SK-N-SH (cell line): ENCODE measurements at regions not wholly inside any gene's neighbourhood (a gene's known extent, or its start where the extent isn't known, plus 50 kb on each side); places are given as distances from the start of the nearest gene placed in this dataset.

Experiments used
- CTCF ChIA-PET: fragments of 300-600, 350-600 bp; formaldehyde crosslinking; extraction: SDS; loops from one replicate; lab custom pipeline; 2021; lab: Yijun Ruan, JAX
- POLR2A ChIA-PET: fragments of 350-600 bp; sonication (Branson Sonifier 250); formaldehyde crosslinking; extraction: SDS; loops from one replicate; lab custom pipeline; 2020; ENCODE audit warnings: antibody characterized with exemption, inconsistent platforms; lab: Yijun Ruan, JAX
- DNase-seq: peaks from one replicate; pipeline ENCODE4 v3.0.0; 2012
- H2AFZ ChIP-seq: fragments of 200-600 bp; sonication (generic); 2 replicates; pipeline ENCODE4 v1.8.1; 2016; ENCODE audit warnings: antibody characterized with exemption, mild to moderate bottlenecking, low read depth
- H3F3A ChIP-seq: fragments of 200-600 bp; sonication (generic); replicated peaks from 2 replicates; pipeline ENCODE3; 2016; ENCODE audit warnings: antibody characterized with exemption, mild to moderate bottlenecking; ENCODE audit not compliant: insufficient read depth
- H3K27ac ChIP-seq, 2 experiments: fragments of 200-500 bp in 1 of 2; fragments of 200-600 bp in 1 of 2; sonication (Bioruptor generic) in 1 of 2; sonication (generic), shearing (Covaris generic) in 1 of 2; 2 replicates each; pipeline versions ENCODE4 v1.5.1 to v1.6.1; 2014 to 2016; ENCODE audit warnings: low read depth in 2 of 2, inconsistent platforms in 1 of 2, low read length in 1 of 2, mild to moderate bottlenecking in 1 of 2, mixed read lengths in 1 of 2
- H3K27me3 ChIP-seq: fragments of 200-600 bp; sonication (generic), shearing (Covaris generic); 2 replicates; pipeline ENCODE4 v1.6.1; 2016; ENCODE audit warnings: mixed run types; ENCODE audit not compliant: insufficient read depth
- H3K36me3 ChIP-seq, 2 experiments: fragments of 200-500 bp in 1 of 2; fragments of 200-600 bp in 1 of 2; sonication (Bioruptor generic) in 1 of 2; sonication (generic) in 1 of 2; replicated peaks in 1 of 2; 2 replicates each; pipeline versions ENCODE3 to v1.5.1; 2014 to 2016; ENCODE audit warnings: low read length in 1 of 2, mild to moderate bottlenecking in 1 of 2; ENCODE audit not compliant: insufficient read depth in 2 of 2, control insufficient read depth in 1 of 2
- H3K4me1 ChIP-seq, 2 experiments: fragments of 200-500 bp in 1 of 2; fragments of 200-600 bp in 1 of 2; sonication (Bioruptor generic) in 1 of 2; sonication (generic), shearing (Covaris generic) in 1 of 2; 2 replicates each; pipeline versions ENCODE4 v1.5.1 to v1.6.1; 2014 to 2016; ENCODE audit warnings: low read depth in 1 of 2, low read length in 1 of 2, mixed run types in 1 of 2; ENCODE audit not compliant: insufficient read depth in 2 of 2, control insufficient read depth in 1 of 2
- H3K4me2 ChIP-seq: fragments of 200-600 bp; sonication (generic), shearing (Covaris generic); 2 replicates; pipeline ENCODE4 v1.6.1; 2017; ENCODE audit warnings: mixed run types
- H3K4me3 ChIP-seq, 2 experiments: fragments of 200-500 bp in 1 of 2; fragments of 200-600 bp in 1 of 2; sonication (Bioruptor generic) in 1 of 2; sonication (generic), shearing (Covaris generic) in 1 of 2; 2 replicates each; pipeline versions ENCODE4 v1.5.1 to v1.8.1; 2014 to 2016; ENCODE audit warnings: low read depth in 2 of 2, inconsistent platforms in 1 of 2, low read length in 1 of 2, mild to moderate bottlenecking in 1 of 2, mixed read lengths in 1 of 2, moderate library complexity in 1 of 2
- H3K79me2 ChIP-seq: fragments of 200-600 bp; sonication (generic); 2 replicates; pipeline ENCODE4 v1.8.1; 2017; ENCODE audit warnings: mild to moderate bottlenecking; ENCODE audit not compliant: insufficient read depth
- H3K9ac ChIP-seq: fragments of 200-600 bp; sonication (generic); 2 replicates; pipeline ENCODE4 v1.6.1; 2017; ENCODE audit warnings: mixed run types
- H3K9me2 ChIP-seq: fragments of 200-600 bp; sonication (generic); 2 replicates; pipeline ENCODE4 v1.6.1; 2017; ENCODE audit warnings: mixed run types
- H3K9me3 ChIP-seq: fragments of 200-600 bp; sonication (generic); 2 replicates; pipeline ENCODE4 v1.6.1; 2017; ENCODE audit warnings: mixed run types, mild to moderate bottlenecking, moderate library complexity
- H4K20me1 ChIP-seq: fragments of 200-600 bp; sonication (generic); 2 replicates; pipeline ENCODE4 v1.6.1; 2017; ENCODE audit warnings: mild to moderate bottlenecking, mixed run types; ENCODE audit not compliant: insufficient read depth
- CHD2 ChIP-seq: fragments of 150-350 bp; IDR thresholded peaks from 2 replicates; pipeline ENCODE4 v1.6.1; 2018; ENCODE audit warnings: low read length; ENCODE audit not compliant: partially characterized antibody
- ELF1 ChIP-seq: IDR thresholded peaks from 2 replicates; pipeline ENCODE4 v1.4.0; 2012
- EP300 ChIP-seq, 2 experiments: IDR thresholded peaks; 2 replicates each; pipeline versions ENCODE4 v1.4.0 to v1.6.1; 2012; ENCODE audit warnings: borderline replicate concordance in 1 of 2, low read depth in 1 of 2, low read length in 1 of 2
- EZH2phosphoT487 ChIP-seq: fragments of 200-600 bp; sonication (generic); IDR thresholded peaks from 2 replicates; pipeline ENCODE4 v1.6.1; 2017; ENCODE audit warnings: low read depth, mixed run types, mild to moderate bottlenecking, antibody characterized with exemption, moderate library complexity, borderline replicate concordance
- FOSL2 ChIP-seq: IDR thresholded peaks from 2 replicates; pipeline ENCODE4 v1.4.0; 2012; ENCODE audit warnings: low read depth, mild to moderate bottlenecking, moderate library complexity, borderline replicate concordance
- FOXJ3 ChIP-seq: sonication (generic); formaldehyde crosslinking; IDR thresholded peaks from 2 replicates; pipeline ENCODE4 v1.5.1; 2020; ENCODE audit warnings: mild to moderate bottlenecking, missing genetic modification reagents
- FOXM1 ChIP-seq: IDR thresholded peaks from 2 replicates; pipeline ENCODE4 v1.4.0; 2012; ENCODE audit warnings: low read depth, mild to moderate bottlenecking
- GABPA ChIP-seq: IDR thresholded peaks from 2 replicates; pipeline ENCODE4 v1.4.0; 2012; ENCODE audit warnings: low read depth, mild to moderate bottlenecking
- GATA2 ChIP-seq: sonication (generic); formaldehyde crosslinking; IDR thresholded peaks from 2 replicates; pipeline ENCODE4 v1.5.0; 2020; ENCODE audit warnings: mild to moderate bottlenecking, missing genetic modification reagents
- IRF3 ChIP-seq: fragments of 150-350 bp; IDR thresholded peaks from 2 replicates; pipeline ENCODE4 v1.6.1; 2016; ENCODE audit warnings: mild to moderate bottlenecking, low read depth, low read length
- JUND ChIP-seq: IDR thresholded peaks from 2 replicates; pipeline ENCODE4 v1.4.0; 2012
- MEF2A ChIP-seq: IDR thresholded peaks from 2 replicates; pipeline ENCODE4 v1.4.0; 2012; ENCODE audit warnings: low read depth, borderline replicate concordance
- MXI1 ChIP-seq: IDR thresholded peaks from 2 replicates; pipeline ENCODE4 v1.6.1; 2012; ENCODE audit warnings: mild to moderate bottlenecking, low read depth, low read length, improper control_type of control experiment
- NFIC ChIP-seq: IDR thresholded peaks from 2 replicates; pipeline ENCODE4 v1.4.0; 2012; ENCODE audit warnings: borderline replicate concordance
- PBX3 ChIP-seq: IDR thresholded peaks from 2 replicates; pipeline ENCODE4; 2012
- RAD21 ChIP-seq: IDR thresholded peaks from 2 replicates; pipeline ENCODE4 v1.6.1; 2012; ENCODE audit warnings: mild to moderate bottlenecking, low read length
- RXRA ChIP-seq: IDR thresholded peaks from 2 replicates; pipeline ENCODE4 v1.4.0; 2012; ENCODE audit warnings: low read depth, mild to moderate bottlenecking, borderline replicate concordance
- SIN3A ChIP-seq: IDR thresholded peaks from 2 replicates; pipeline ENCODE4 v1.6.1; 2012; ENCODE audit warnings: low read depth, mild to moderate bottlenecking, low read length, moderate library complexity, borderline replicate concordance
- SMC3 ChIP-seq: IDR thresholded peaks from 2 replicates; pipeline ENCODE4 v1.6.1; 2012; ENCODE audit warnings: low read depth, low read length, improper control_type of control experiment
- TAF1 ChIP-seq: IDR thresholded peaks from 2 replicates; pipeline ENCODE4 v1.6.1; 2012; ENCODE audit warnings: low read depth, mild to moderate bottlenecking, low read length, moderate library complexity, borderline replicate concordance
- YY1 ChIP-seq: IDR thresholded peaks from 2 replicates; pipeline ENCODE4 v1.4.0; 2012; ENCODE audit warnings: low read depth, mild to moderate bottlenecking
- ZBTB33 ChIP-seq: IDR thresholded peaks from 2 replicates; pipeline ENCODE4 v1.4.0; 2012; ENCODE audit warnings: low read depth, borderline replicate concordance
- WGBS: methylation state at CpG from one replicate; pipeline ENCODE4 v1.1.6; 2017; ENCODE audit warnings: low lambda C conversion rate; 5-methylcytosine and 5-hydroxymethylcytosine counted together
- TF ChIP-seq, protein P1 (sequence below): IDR thresholded peaks from 2 replicates; pipeline ENCODE4 v1.4.0; 2012; ENCODE audit warnings: low read depth
- TF ChIP-seq, protein P2 (sequence below): IDR thresholded peaks from 2 replicates; pipeline ENCODE4 v1.4.0; 2012; ENCODE audit warnings: low read depth, borderline replicate concordance

GRCh38 chr6:86016567-86016966 is 373.9 kb upstream of the SYNCRIP start:
- no peaks in the 10 kb centered on the region for H3K9me3 ChIP-seq
- H4K20me1 ChIP-seq = no peaks in the 10 kb centered on the region
- no peaks in the 10 kb centered on the region for H3K9me2 ChIP-seq
- TF ChIP-seq FOSL2 (no peak), FOXM1 (no peak), GATA2 (CRISPR knock-in tag) (no peak), FOXJ3 (CRISPR knock-in tag) (no peak), GABPA (no peak), MXI1 (no peak), PBX3 (no peak), TAF1 (no peak), RAD21 (no peak)
- TF ChIP-seq, protein P1, sequence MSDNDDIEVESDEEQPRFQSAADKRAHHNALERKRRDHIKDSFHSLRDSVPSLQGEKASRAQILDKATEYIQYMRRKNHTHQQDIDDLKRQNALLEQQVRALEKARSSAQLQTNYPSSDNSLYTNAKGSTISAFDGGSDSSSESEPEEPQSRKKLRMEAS = no peak
- H3K4me2 ChIP-seq = no peak overlapping the region
- DNase-seq = no peak
- CTCF ChIA-PET = interaction anchor here (1.3 kb wide), 1 partner anchor 94 kb away, joined by 4 read pairs; no protein-coding TSS in a partner anchor
- H3K27me3 ChIP-seq = no peaks in the 10 kb centered on the region
- H3K79me2 ChIP-seq = no peaks in the 10 kb centered on the region
- no peak overlapping the region for H3K9ac ChIP-seq
- WGBS = 46% methylated on average over 3 of the region's 3 CpGs
- no peak overlapping the region for H3K27ac ChIP-seq
- POLR2A ChIA-PET = no interaction called here
- no peaks in the 10 kb centered on the region for H3F3A ChIP-seq
- H2AFZ ChIP-seq = no peak overlapping the region
- no peaks in the 10 kb centered on the region for H3K36me3 ChIP-seq
- no peak overlapping the region for H3K4me3 ChIP-seq
- H3K4me1 ChIP-seq = peaks cover 0 to 5% of the 10 kb centered on the region in 2 experiments; a peak in 1 of 4 replicates

DNA sequence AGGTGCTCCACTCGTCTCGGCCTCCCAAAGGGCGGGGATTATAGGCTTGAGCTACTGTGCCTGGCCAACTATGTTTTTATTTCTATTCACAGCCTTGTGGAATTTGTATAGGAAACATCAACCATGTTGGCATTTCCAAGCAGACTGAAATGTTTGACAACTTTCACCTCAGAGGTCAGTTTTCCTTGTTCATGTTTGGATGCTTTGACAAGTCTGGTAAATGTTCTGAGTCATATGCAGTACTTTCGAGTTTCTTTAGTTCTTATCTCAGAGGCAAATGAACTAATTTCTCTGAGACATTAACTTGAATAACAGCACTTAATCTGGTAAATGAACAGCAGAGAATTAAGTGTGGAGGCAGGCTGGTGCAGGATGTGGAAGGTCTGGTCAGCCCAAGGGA is 373.4 kb upstream of the SYNCRIP start:
- CTCF ChIA-PET = interaction anchor here (1.3 kb wide), 1 partner anchor 94 kb away, joined by 4 read pairs; no protein-coding TSS in a partner anchor

More for the DNA sequence above, 373.4 kb upstream of the SYNCRIP start:
- H3K36me3 ChIP-seq = no peaks in the 10 kb centered on the region
- peaks cover 0 to 5% of the 10 kb centered on the region in 2 experiments; a peak in 1 of 4 replicates for H3K4me1 ChIP-seq
- H3K27me3 ChIP-seq = no peaks in the 10 kb centered on the region
- H3K4me2 ChIP-seq = no peak overlapping the region
- H3K79me2 ChIP-seq = no peaks in the 10 kb centered on the region
- H3K4me3 ChIP-seq = no peak overlapping the region
- H4K20me1 ChIP-seq = no peaks in the 10 kb centered on the region
- 47% methylated on average over 4 of the region's 4 CpGs for WGBS
- POLR2A ChIA-PET = no interaction called here
- no peak overlapping the region for H2AFZ ChIP-seq
- H3K9me3 ChIP-seq = no peaks in the 10 kb centered on the region
- no peak for TF ChIP-seq CHD2
- no peak for TF ChIP-seq RXRA
- no peak for TF ChIP-seq MEF2A
- TF ChIP-seq SIN3A = no peak
- no peak for TF ChIP-seq JUND
- no peak for TF ChIP-seq SMC3
- no peak for TF ChIP-seq EZH2phosphoT487
- TF ChIP-seq GABPA = no peak
- no peak for TF ChIP-seq IRF3
- TF ChIP-seq NFIC = no peak
- TF ChIP-seq EP300 (IDR thresholded peaks at IDR 0.05; ENCODE audit: borderline replicate concordance in 1 of 2, low read depth in 1 of 2, low read length in 1 of 2) = no peak
- no peak for TF ChIP-seq YY1
- TF ChIP-seq, protein P2, sequence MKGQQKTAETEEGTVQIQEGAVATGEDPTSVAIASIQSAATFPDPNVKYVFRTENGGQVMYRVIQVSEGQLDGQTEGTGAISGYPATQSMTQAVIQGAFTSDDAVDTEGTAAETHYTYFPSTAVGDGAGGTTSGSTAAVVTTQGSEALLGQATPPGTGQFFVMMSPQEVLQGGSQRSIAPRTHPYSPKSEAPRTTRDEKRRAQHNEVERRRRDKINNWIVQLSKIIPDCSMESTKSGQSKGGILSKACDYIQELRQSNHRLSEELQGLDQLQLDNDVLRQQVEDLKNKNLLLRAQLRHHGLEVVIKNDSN = no peak
- TF ChIP-seq ELF1 = no peak
- no peak for TF ChIP-seq RAD21
- TF ChIP-seq ZBTB33 = no peak
- TF ChIP-seq FOXM1 = no peak
- no peak for DNase-seq
- no peaks in the 10 kb centered on the region for H3K9me2 ChIP-seq
- H3F3A ChIP-seq = no peaks in the 10 kb centered on the region
- H3K27ac ChIP-seq = no peak overlapping the region
- H3K9ac ChIP-seq = no peak overlapping the region
